Omental fat pad (tissue), 3 donors: ENCODE measurements at regions not wholly inside any gene's neighbourhood (a gene's known extent, or its start where the extent isn't known, plus 50 kb on each side); places are given as distances from the start of the nearest gene placed in this dataset.
"Not testable (repeated sequence)": the region's sequence is repeated elsewhere in the genome, so short reads cannot be mapped to it uniquely, and the experiment has no call there.

ENCODE experiments used
- ATAC-seq: fragments of 150-250 bp; one replicate; pipeline ENCODE4 v1.9.1; 2016; ENCODE audit warnings: mild to moderate bottlenecking, moderate library complexity; ENCODE audit not compliant: low FRiP score
- DNase-seq: peaks from one replicate; pipeline ENCODE4 v3.0.0-alpha.2; 2019; ENCODE audit warnings: low spot score
- TF ChIP-seq, protein P1 (sequence below), 3 donors: fragments of 450-650 bp; IDR thresholded peaks; one replicate each; pipeline ENCODE4 v1.5.1; 2016 to 2017; ENCODE audit warnings: antibody characterized with exemption in 3 of 3, mild to moderate bottlenecking in 3 of 3, moderate library complexity in 2 of 3

DNA sequence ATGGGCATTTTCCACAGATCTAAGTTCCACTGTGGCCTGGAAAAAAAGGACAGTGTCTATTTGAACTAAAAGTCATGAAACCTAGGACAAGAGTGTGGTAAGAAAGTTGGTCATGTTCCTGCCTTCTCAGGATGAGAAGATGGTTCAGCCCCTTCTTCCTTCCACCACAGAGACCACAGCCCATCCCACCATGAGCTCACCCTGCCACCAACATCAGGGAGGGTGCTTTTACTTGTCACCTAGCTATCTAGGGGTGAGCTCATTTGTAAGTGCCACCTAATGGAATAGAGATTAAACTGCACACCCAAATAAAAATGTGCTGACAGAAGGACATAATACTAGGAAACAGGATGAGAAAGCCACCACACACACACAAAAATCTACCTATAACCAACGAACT lies 235.9 kb downstream of the SPIN4 start:
- no peak for ATAC-seq
- TF ChIP-seq, protein P1, sequence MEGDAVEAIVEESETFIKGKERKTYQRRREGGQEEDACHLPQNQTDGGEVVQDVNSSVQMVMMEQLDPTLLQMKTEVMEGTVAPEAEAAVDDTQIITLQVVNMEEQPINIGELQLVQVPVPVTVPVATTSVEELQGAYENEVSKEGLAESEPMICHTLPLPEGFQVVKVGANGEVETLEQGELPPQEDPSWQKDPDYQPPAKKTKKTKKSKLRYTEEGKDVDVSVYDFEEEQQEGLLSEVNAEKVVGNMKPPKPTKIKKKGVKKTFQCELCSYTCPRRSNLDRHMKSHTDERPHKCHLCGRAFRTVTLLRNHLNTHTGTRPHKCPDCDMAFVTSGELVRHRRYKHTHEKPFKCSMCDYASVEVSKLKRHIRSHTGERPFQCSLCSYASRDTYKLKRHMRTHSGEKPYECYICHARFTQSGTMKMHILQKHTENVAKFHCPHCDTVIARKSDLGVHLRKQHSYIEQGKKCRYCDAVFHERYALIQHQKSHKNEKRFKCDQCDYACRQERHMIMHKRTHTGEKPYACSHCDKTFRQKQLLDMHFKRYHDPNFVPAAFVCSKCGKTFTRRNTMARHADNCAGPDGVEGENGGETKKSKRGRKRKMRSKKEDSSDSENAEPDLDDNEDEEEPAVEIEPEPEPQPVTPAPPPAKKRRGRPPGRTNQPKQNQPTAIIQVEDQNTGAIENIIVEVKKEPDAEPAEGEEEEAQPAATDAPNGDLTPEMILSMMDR (IDR thresholded peaks at IDR 0.05) = no peak
- DNase-seq = no peak

DNA sequence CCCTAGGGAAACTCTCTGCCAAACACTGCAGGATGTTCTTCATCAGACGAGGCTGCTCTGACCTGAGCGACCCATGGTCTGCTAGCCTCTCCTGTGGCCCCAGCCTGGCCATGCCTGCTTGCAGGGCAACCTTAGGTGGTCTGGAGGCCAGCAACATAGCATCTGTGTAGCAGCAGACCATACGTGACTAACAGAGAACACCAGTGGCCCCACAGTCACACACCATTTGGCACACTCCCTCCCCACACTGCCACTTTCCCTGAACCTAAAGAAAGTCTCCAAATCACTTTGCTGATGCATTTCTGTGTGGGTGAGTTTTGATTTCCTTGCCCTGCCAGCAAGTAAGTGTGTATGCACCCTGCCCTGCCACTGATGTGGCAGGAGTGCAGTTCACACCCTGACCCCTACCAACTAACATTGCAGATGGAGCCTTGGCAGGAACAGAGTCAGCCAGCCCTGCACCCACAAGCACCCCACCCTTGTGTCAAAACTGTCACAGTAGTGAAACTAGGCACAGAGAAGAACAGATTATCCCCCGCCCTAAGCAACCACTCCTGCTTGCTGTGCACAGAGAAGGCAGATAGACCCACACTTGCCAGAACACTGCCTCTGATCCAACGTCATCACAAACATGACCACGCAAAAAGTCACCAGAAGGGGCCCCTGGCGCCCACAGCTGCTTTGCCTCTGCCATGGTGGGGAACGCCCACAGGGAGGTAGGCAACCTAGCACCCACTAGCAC lies 249.1 kb downstream of the SPIN4 start:
- ATAC-seq (no peak), DNase-seq (no peak)
- TF ChIP-seq, protein P1 (IDR thresholded peaks at IDR 0.05) = no peak

DNA sequence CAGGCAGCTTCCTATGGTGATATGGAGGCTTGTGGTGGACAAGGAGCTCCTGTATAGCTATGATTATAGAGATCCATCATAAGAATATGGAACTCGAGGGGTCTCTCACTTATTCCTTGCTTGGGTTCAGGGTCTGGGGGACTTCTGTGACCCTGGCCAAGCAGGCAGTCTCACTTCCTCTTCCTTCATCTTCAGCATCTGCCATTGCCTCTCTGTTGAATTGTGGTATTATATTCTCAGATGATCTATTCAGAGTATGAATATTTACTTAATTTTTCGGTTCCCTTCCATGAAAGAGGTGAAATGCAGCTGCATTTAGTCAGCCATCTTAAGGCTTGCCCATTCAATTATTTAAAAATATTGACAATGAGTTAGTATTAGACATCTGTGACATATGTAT lies 292.9 kb downstream of the SPIN4 start:
- TF ChIP-seq, protein P1 (IDR thresholded peaks at IDR 0.05) = no peak
- no peak for ATAC-seq
- DNase-seq = no peak

DNA sequence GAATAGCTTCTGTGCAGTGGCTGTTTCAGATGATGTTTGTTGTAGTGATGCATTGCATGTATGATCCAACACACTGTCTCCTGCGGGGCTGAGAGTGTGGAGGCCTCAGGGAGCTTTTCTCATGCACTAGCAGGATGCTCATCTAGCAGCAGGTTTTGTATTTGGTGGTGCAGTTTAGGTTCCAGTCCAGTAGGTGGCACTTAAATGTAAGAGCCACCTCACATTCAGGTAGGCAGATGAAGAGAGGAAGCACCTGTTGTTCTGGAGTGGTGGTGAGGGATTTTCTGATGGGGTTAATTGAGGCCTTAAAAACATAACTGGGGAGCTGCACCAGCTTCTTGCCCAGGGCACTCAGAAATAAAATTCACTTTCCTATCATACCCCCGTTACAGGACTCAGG lies 300.9 kb downstream of the SPIN4 start:
- DNase-seq = no peak
- TF ChIP-seq, protein P1 (IDR thresholded peaks at IDR 0.05) = no peak
- ATAC-seq = no peak

DNA sequence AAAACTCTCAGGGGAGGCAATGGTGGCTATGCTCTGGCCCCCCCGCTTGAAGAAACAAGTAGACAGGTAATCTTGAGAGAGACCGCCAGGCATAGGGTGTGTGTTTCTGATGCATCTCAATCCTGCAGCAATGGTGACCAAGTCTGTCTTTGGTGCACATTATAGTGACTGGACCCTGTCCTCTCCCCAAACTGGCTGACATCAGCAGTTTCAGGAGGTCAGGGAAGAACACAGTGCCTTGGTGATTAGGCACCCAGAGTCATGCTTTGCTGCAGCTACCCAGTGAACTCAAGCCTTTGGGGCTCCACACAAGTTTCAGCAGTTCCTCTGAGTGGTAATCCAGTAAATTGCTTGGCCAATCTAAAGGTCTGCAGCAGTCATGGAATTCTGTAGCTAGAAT lies 318.3 kb downstream of the SPIN4 start:
- TF ChIP-seq, protein P1 (IDR thresholded peaks at IDR 0.05) = no peak
- ATAC-seq (no peak), DNase-seq (no peak)

DNA sequence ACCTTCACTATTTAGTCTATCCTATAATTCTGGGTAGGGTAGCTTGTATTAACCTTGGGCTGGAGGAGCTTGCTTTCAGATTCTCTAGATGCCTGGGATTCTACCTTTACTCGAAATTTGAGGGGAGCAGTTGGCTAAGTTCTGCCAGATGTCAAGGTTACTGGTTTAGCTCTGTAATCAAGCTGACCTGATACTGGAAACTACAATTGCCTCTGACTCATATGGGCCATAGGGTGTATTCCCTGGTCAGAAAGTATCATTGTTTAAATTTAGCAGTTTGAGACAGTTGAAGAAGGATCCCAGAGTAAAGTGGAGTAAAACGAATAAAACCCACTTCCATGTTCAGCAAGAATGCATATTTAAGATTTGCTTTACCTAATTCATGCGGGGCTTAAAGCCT lies 337.6 kb downstream of the SPIN4 start:
- ATAC-seq (no peak), DNase-seq (no peak)
- TF ChIP-seq, protein P1 (IDR thresholded peaks at IDR 0.05) = no peak

DNA sequence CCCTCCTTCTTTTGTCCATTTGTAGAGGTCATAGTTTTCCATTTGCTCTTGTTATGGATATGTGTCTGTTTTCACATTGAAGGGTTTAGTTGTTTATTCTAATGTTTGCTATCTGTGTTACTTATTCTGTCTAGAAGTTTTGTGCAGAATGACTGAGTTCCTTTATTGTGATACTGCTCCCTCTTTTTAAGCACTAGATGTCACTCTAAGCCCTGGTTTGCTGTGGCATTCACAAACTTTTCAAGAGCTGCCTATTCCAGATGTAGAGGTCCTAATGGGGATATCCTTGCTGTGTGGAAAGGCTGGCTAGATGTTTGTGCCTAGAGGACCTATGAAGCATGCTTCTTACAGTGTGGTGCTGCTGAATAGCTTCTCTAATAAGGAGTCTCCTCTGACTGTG lies 338.6 kb downstream of the SPIN4 start:
- ATAC-seq = no peak
- TF ChIP-seq, protein P1 (IDR thresholded peaks at IDR 0.05) = no peak

DNA sequence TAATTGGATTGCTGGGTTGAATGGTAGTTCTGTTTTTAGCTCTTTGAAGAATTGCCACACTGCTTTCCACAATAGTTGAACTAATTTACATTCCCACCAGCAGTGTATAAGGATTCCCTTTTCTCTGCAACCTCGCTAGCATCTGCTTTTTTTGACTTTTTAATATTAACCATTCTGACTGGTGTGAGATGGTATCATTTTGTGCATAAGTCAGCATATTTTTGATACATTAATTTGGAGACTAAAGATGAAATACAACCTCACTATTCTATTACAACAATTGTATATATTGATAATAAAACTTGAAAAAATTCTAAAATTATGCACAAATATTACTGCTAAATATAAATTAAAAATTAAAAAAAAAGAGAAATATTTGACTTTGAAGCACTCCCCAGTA lies 350.9 kb downstream of the SPIN4 start:
- not testable (repeated sequence) for DNase-seq, ATAC-seq

More for the DNA sequence above, 338.6 kb downstream of the SPIN4 start:
- no peak for DNase-seq
